Spleen (tissue), 11 donors: ENCODE measurements at regions not wholly inside any gene's neighbourhood (a gene's known extent, or its start where the extent isn't known, plus 50 kb on each side); places are given as distances from the start of the nearest gene placed in this dataset.
"Not testable (repeated sequence)": the region's sequence is repeated elsewhere in the genome, so short reads cannot be mapped to it uniquely, and the experiment has no call there.

ENCODE experiments used
- DNase-seq: peaks from one replicate; pipeline ENCODE4 v3.0.0-alpha.2; 2020
- H3K27ac ChIP-seq, 8 donors: fragments of 200-600 bp; sonication (generic) in 7 of 8; 1 replicate in 4 of 8; 2 replicates in 4 of 8; pipeline versions ENCODE4 v1.5.0 to v1.8.0; 2016 to 2021; ENCODE audit warnings: inconsistent platforms in 4 of 8, mild to moderate bottlenecking in 4 of 8, moderate library complexity in 1 of 8
- H3K27me3 ChIP-seq, 7 donors: fragments of 200-600 bp; sonication (generic) in 6 of 7; replicated peaks in 1 of 7; 1 replicate in 4 of 7; 2 replicates in 3 of 7; pipeline versions ENCODE4 v1.5.0 to v1.8.0; 2016 to 2021; ENCODE audit warnings: inconsistent platforms in 3 of 7, mild to moderate bottlenecking in 1 of 7
- H3K36me3 ChIP-seq, 6 donors: fragments of 200-600 bp; sonication (generic) in 5 of 6; 1 replicate in 4 of 6; 2 replicates in 2 of 6; pipeline versions ENCODE4 v1.5.0 to v1.8.0; 2016 to 2021; ENCODE audit warnings: inconsistent platforms in 2 of 6
- H3K4me1 ChIP-seq, 6 donors: fragments of 200-600 bp; sonication (generic) in 5 of 6; 1 replicate in 3 of 6; 2 replicates in 3 of 6; pipeline versions ENCODE4 v1.5.0 to v1.8.0; 2016 to 2021; ENCODE audit warnings: inconsistent platforms in 3 of 6
- H3K4me3 ChIP-seq, 8 donors: fragments of 200-600 bp; sonication (generic) in 7 of 8; 1 replicate in 4 of 8; 2 replicates in 4 of 8; pipeline versions ENCODE4 v1.5.0 to v1.8.0; 2016 to 2021; ENCODE audit warnings: inconsistent platforms in 4 of 8, mild to moderate bottlenecking in 4 of 8, moderate library complexity in 2 of 8
- H3K9me3 ChIP-seq, 8 donors: fragments of 200-600 bp; sonication (generic) in 7 of 8; 1 replicate in 4 of 8; 2 replicates in 4 of 8; pipeline versions ENCODE4 v1.5.0 to v1.8.0; 2016 to 2021; ENCODE audit warnings: inconsistent platforms in 4 of 8
- POLR2A ChIP-seq, 3 donors: fragments of 450-650 bp; IDR thresholded peaks; one replicate each; pipeline ENCODE4 v1.5.1; 2017; ENCODE audit warnings: antibody characterized with exemption in 3 of 3, mild to moderate bottlenecking in 1 of 3
- POLR2AphosphoS5 ChIP-seq, 3 donors: sonication (generic); formaldehyde crosslinking; IDR thresholded peaks; one replicate each; pipeline ENCODE4 v1.5.1; 2017; ENCODE audit warnings: antibody characterized with exemption in 3 of 3
- WGBS, 5 donors: extraction: QIAGEN DNeasy Blood & Tissue Kit in 3 of 5; methylation state at CpG; one replicate each; pipeline versions ENCODE4 v1.1.5 to v1.1.7; 2013 to 2018; 5-methylcytosine and 5-hydroxymethylcytosine counted together
- intact Hi-C: fragments of 100-400 bp; cut with DNase I; formaldehyde crosslinking; loops from one replicate; pipeline ENCODE4 v1.15.0; 2023; ENCODE audit warnings: low total_unique reads
- TF ChIP-seq, protein P1 (sequence below), 11 experiments: fragments of 200-600 bp in 7 of 11; fragments of 450-650 bp in 4 of 11; sonication (generic) in 4 of 11; IDR thresholded peaks in 8 of 11; conservative IDR thresholded peaks in 3 of 11; 1 replicate in 7 of 11; 2 replicates in 4 of 11; pipeline versions ENCODE4 v1.4.0 to v1.8.0; 2016 to 2021; ENCODE audit warnings: antibody characterized with exemption in 11 of 11, inconsistent platforms in 4 of 11, mild to moderate bottlenecking in 1 of 11
- donor health status: healthy with polysubstance abuse.
- donor health status: DM: no; HTN: no; CAD: no; lungs with moderate emphysema.
- donor health status: DM: no; HTN: no; CAD: no.
- donor health status: Bipolar disorder and iron deficiency.
- donor health status: healthy.
- donor health status: DM: no; HTN: no; CAD: no.
- donor health status: DM: yes; HTN: yes; CAD: no.

GRCh38 chr2:23042216-23042906 is 342.6 kb upstream of the KLHL29 start:
- TF ChIP-seq POLR2AphosphoS5 (IDR thresholded peaks at IDR 0.05): no peak
- TF ChIP-seq POLR2A (IDR thresholded peaks at IDR 0.05): no peak
- TF ChIP-seq, protein P1, sequence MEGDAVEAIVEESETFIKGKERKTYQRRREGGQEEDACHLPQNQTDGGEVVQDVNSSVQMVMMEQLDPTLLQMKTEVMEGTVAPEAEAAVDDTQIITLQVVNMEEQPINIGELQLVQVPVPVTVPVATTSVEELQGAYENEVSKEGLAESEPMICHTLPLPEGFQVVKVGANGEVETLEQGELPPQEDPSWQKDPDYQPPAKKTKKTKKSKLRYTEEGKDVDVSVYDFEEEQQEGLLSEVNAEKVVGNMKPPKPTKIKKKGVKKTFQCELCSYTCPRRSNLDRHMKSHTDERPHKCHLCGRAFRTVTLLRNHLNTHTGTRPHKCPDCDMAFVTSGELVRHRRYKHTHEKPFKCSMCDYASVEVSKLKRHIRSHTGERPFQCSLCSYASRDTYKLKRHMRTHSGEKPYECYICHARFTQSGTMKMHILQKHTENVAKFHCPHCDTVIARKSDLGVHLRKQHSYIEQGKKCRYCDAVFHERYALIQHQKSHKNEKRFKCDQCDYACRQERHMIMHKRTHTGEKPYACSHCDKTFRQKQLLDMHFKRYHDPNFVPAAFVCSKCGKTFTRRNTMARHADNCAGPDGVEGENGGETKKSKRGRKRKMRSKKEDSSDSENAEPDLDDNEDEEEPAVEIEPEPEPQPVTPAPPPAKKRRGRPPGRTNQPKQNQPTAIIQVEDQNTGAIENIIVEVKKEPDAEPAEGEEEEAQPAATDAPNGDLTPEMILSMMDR (IDR thresholded peaks at IDR 0.05 in 8 of 11, conservative IDR thresholded peaks at IDR 0.05 in 3 of 11): no peak
- H3K4me3 ChIP-seq: no peak overlapping the region
- 62 to 78% (median 71%) methylated on average over 7 of the region's 7 CpGs for WGBS, 5 donors
- H3K4me1 ChIP-seq: no peaks in the 10 kb centered on the region
- peaks cover 0 to 4% (median 0%) of the 10 kb centered on the region in 7 donors for H3K27me3 ChIP-seq
- intact Hi-C loops: no loop called here
- H3K36me3 ChIP-seq: no peaks in the 10 kb centered on the region
- DNase-seq: no peak
- no peak overlapping the region for H3K27ac ChIP-seq
- H3K9me3 ChIP-seq: peaks cover 0 to 4% (median 0%) of the 10 kb centered on the region in 8 donors

- no peak for DNase-seq
- Histone ChIP-seq H3K27ac (no peak overlapping the region), H3K4me3 (no peak overlapping the region), H3K9me3 (no peaks in the 10 kb centered on the region), H3K27me3 (no peaks in the 10 kb centered on the region), H3K4me1 (no peaks in the 10 kb centered on the region), H3K36me3 (no peaks in the 10 kb centered on the region)
- WGBS, 5 donors: 86 to 91% (median 88%) methylated on average over 2 of the region's 2 CpGs
- TF ChIP-seq, protein P1 (IDR thresholded peaks at IDR 0.05 in 8 of 11, conservative IDR thresholded peaks at IDR 0.05 in 3 of 11): no peak
- TF ChIP-seq POLR2AphosphoS5 (IDR thresholded peaks at IDR 0.05) (no peak), POLR2A (IDR thresholded peaks at IDR 0.05) (no peak)
- intact Hi-C loops: no loop called here
Measured at GRCh38 chr2:23050388-23050787, 334.6 kb upstream of the KLHL29 start.

GRCh38 chr2:23053601-23054000 is 331.4 kb upstream of the KLHL29 start:
- Histone ChIP-seq H3K4me3 (no peak overlapping the region), H3K27ac (no peak overlapping the region), H3K36me3 (no peaks in the 10 kb centered on the region), H3K9me3 (no peaks in the 10 kb centered on the region), H3K27me3 (no peaks in the 10 kb centered on the region), H3K4me1 (no peaks in the 10 kb centered on the region)
- no peak for TF ChIP-seq POLR2AphosphoS5 (IDR thresholded peaks at IDR 0.05)
- TF ChIP-seq POLR2A (IDR thresholded peaks at IDR 0.05): no peak
- TF ChIP-seq, protein P1 (IDR thresholded peaks at IDR 0.05 in 8 of 11, conservative IDR thresholded peaks at IDR 0.05 in 3 of 11): no peak
- intact Hi-C loops: no loop called here
- DNase-seq: no peak
- 78 to 97% (median 84%) methylated on average over 2 of the region's 2 CpGs for WGBS, 5 donors

- intact Hi-C loops: no loop called here
- Histone ChIP-seq H3K4me1 (no peaks in the 10 kb centered on the region), H3K4me3 (no peak overlapping the region), H3K9me3 (no peaks in the 10 kb centered on the region), H3K27me3 (no peaks in the 10 kb centered on the region), H3K36me3 (no peaks in the 10 kb centered on the region), H3K27ac (no peak overlapping the region)
- WGBS, 5 donors: 72 to 81% (median 76%) methylated on average over 4 of the region's 4 CpGs
- no peak for DNase-seq
- TF ChIP-seq POLR2A (IDR thresholded peaks at IDR 0.05): no peak
- TF ChIP-seq, protein P1 (IDR thresholded peaks at IDR 0.05 in 8 of 11, conservative IDR thresholded peaks at IDR 0.05 in 3 of 11): no peak
- TF ChIP-seq POLR2AphosphoS5 (IDR thresholded peaks at IDR 0.05): no peak
Measured at GRCh38 chr2:23055251-23055650, 329.7 kb upstream of the KLHL29 start.

DNA sequence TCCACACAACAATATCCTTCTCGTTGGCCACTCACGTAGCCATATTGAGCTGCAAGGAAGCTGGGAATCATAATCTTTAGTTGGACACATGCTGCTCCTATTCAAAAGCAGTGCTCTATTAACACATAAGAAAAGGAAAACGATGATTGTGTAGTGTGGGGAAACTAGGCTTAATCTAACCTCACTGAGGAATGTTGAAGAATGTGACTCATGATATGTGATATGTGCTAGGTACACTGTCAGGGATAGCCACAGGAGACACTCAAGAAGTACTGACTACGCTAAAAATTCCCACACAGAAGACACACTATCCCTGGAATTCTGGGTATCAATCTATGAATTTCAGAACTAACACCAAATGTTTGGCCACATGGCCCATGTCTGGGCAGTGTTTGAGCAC is 328.1 kb upstream of the KLHL29 start:
- H3K4me1 ChIP-seq, H3K4me3 ChIP-seq, H3K9me3 ChIP-seq, H3K27ac ChIP-seq, H3K27me3 ChIP-seq, DNase-seq, H3K36me3 ChIP-seq, intact Hi-C loops: not testable (repeated sequence)
- WGBS, 5 donors: 77 to 87% (median 86%) methylated on average over 4 of the region's 4 CpGs
